Body of pancreas (tissue), 4 donors: ENCODE measurements at regions not wholly inside any gene's neighbourhood (a gene's known extent, or its start where the extent isn't known, plus 50 kb on each side); places are given as distances from the start of the nearest gene placed in this dataset.

Experiments
- CTCF ChIP-seq, 7 experiments: fragments of 450-650 bp in 4 of 7; fragments of 200-600 bp in 3 of 7; sonication (generic) in 3 of 7; IDR thresholded peaks; one replicate each; pipeline ENCODE4 v1.5.1; 2016 to 2019; ENCODE audit warnings: antibody characterized with exemption in 7 of 7
- POLR2A ChIP-seq, 3 donors: fragments of 450-650 bp; IDR thresholded peaks; one replicate each; pipeline ENCODE4 v1.6.1; 2016; ENCODE audit warnings: antibody characterized with exemption in 3 of 3, mild to moderate bottlenecking in 2 of 3

- TF ChIP-seq CTCF (IDR thresholded peaks at IDR 0.05) = no peak
- no peak for TF ChIP-seq POLR2A (IDR thresholded peaks at IDR 0.05)
These were observed 124.3 kb downstream of the KLF6 start for GRCh38 chr10:3660753-3661152.
